ENCODE measurements at regions not wholly inside any gene's neighbourhood (a gene's known extent, or its start where the extent isn't known, plus 50 kb on each side); places are given as distances from the start of the nearest gene placed in this dataset.

GRCh38 chr22:27201276-27201675 is 543.9 kb downstream of the MIAT start:
- 0 out of 22 replicates have a peak, but pooled peaks cover 0 to 8% (median 0%) of the 10 kb centered on the region in 11 experiments for H3K9me3 ChIP-seq (replicated peaks in 1 of 11)
- no peak for TF ChIP-seq Cebpa-rat (IDR thresholded peaks at IDR 0.05)
- H3K4me2 ChIP-seq = no peak overlapping the region
- H3K27ac ChIP-seq = no peak overlapping the region
- H3K4me1 ChIP-seq = peaks cover 0 to 5% (median 0%) of the 10 kb centered on the region in 10 experiments; a peak in 1 of 20 replicates
- H3K4me3 ChIP-seq = no peak overlapping the region
- no peaks in the 10 kb centered on the region for H3K36me3 ChIP-seq
- no peaks in the 10 kb centered on the region for H4K20me1 ChIP-seq
- H3K9ac ChIP-seq = no peak overlapping the region
- H3K27me3 ChIP-seq = no peaks in the 10 kb centered on the region

- Histone ChIP-seq H4K20me1 (no peaks in the 10 kb centered on the region), H3K27ac (no peak overlapping the region), H3K9ac (no peak overlapping the region), H3K9me3 (replicated peaks in 1 of 11) (0 out of 22 replicates have a peak, but pooled peaks cover 0 to 8% (median 0%) of the 10 kb centered on the region in 11 experiments), H3K4me1 (peaks cover 0 to 5% (median 0%) of the 10 kb centered on the region in 10 experiments; a peak in 1 of 20 replicates), H3K27me3 (no peaks in the 10 kb centered on the region), H3K4me2 (no peak overlapping the region), H3K4me3 (no peak overlapping the region), H3K36me3 (no peaks in the 10 kb centered on the region)
- TF ChIP-seq Cebpa-rat (IDR thresholded peaks at IDR 0.05) = no peak
Measured at GRCh38 chr22:27201741-27202140, 544.4 kb downstream of the MIAT start.

- Histone ChIP-seq H3K9me3 (replicated peaks in 1 of 11) (no peaks in the 10 kb centered on the region), H3K4me3 (no peak overlapping the region), H3K27me3 (no peaks in the 10 kb centered on the region), H3K4me2 (no peak overlapping the region), H3K9ac (no peak overlapping the region), H3K4me1 (peaks cover 0 to 5% (median 0%) of the 10 kb centered on the region in 10 experiments; a peak in 1 of 20 replicates), H4K20me1 (no peaks in the 10 kb centered on the region; a peak in 1 of 22 replicates), H3K36me3 (no peaks in the 10 kb centered on the region), H3K27ac (no peak overlapping the region)
- TF ChIP-seq Cebpa-rat (IDR thresholded peaks at IDR 0.05) = no peak
Measured at GRCh38 chr22:27203276-27203660, 545.9 kb downstream of the MIAT start.

GRCh38 chr22:27204280-27204679 is 546.9 kb downstream of the MIAT start:
- no peak overlapping the region for H3K4me2 ChIP-seq
- no peak overlapping the region for H3K27ac ChIP-seq
- no peak for TF ChIP-seq Cebpa-rat (IDR thresholded peaks at IDR 0.05)
- no peaks in the 10 kb centered on the region for H3K4me1 ChIP-seq
- no peak overlapping the region for H3K9ac ChIP-seq
- no peaks in the 10 kb centered on the region for H3K9me3 ChIP-seq (replicated peaks in 1 of 11)
- H3K4me3 ChIP-seq = no peak overlapping the region
- H4K20me1 ChIP-seq = no peaks in the 10 kb centered on the region; a peak in 1 of 22 replicates
- no peaks in the 10 kb centered on the region for H3K27me3 ChIP-seq
- H3K36me3 ChIP-seq = no peaks in the 10 kb centered on the region

GRCh38 chr22:27204817-27205216 is 547.4 kb downstream of the MIAT start:
- no peak for TF ChIP-seq Cebpa-rat (IDR thresholded peaks at IDR 0.05)
- Histone ChIP-seq H3K27ac (no peak overlapping the region), H3K4me2 (no peak overlapping the region), H3K9me3 (replicated peaks in 1 of 11) (no peaks in the 10 kb centered on the region), H4K20me1 (no peaks in the 10 kb centered on the region; a peak in 1 of 22 replicates), H3K4me1 (no peaks in the 10 kb centered on the region), H3K27me3 (no peaks in the 10 kb centered on the region), H3K4me3 (no peak overlapping the region), H3K36me3 (no peaks in the 10 kb centered on the region), H3K9ac (no peak overlapping the region)

- Histone ChIP-seq H4K20me1 (no peaks in the 10 kb centered on the region; a peak in 1 of 22 replicates), H3K4me2 (no peak overlapping the region), H3K4me3 (no peak overlapping the region), H3K36me3 (no peaks in the 10 kb centered on the region), H3K27ac (no peak overlapping the region), H3K27me3 (no peaks in the 10 kb centered on the region), H3K9me3 (replicated peaks in 1 of 11) (no peaks in the 10 kb centered on the region), H3K9ac (no peak overlapping the region), H3K4me1 (no peaks in the 10 kb centered on the region)
- no peak for TF ChIP-seq Cebpa-rat (IDR thresholded peaks at IDR 0.05)
Measured at GRCh38 chr22:27205492-27206373, 548.3 kb downstream of the MIAT start.

- H4K20me1 ChIP-seq = no peaks in the 10 kb centered on the region; a peak in 1 of 22 replicates
- no peak overlapping the region for H3K27ac ChIP-seq
- no peak for TF ChIP-seq Cebpa-rat (IDR thresholded peaks at IDR 0.05)
- H3K4me3 ChIP-seq = no peak overlapping the region
- H3K9me3 ChIP-seq (replicated peaks in 1 of 11) = no peaks in the 10 kb centered on the region
- H3K36me3 ChIP-seq = no peaks in the 10 kb centered on the region
- no peaks in the 10 kb centered on the region for H3K27me3 ChIP-seq
- H3K4me2 ChIP-seq = no peak overlapping the region
- H3K9ac ChIP-seq = no peak overlapping the region
- no peaks in the 10 kb centered on the region for H3K4me1 ChIP-seq
Measured at GRCh38 chr22:27206374-27207133, 549.2 kb downstream of the MIAT start.

GRCh38 chr22:27207266-27207665 is 549.9 kb downstream of the MIAT start:
- Histone ChIP-seq H3K4me1 (peaks cover 0 to 6% (median 2%) of the 10 kb centered on the region in 10 experiments; a peak in 12 of 20 replicates), H4K20me1 (no peaks in the 10 kb centered on the region; a peak in 1 of 22 replicates), H3K9ac (no peak overlapping the region), H3K9me3 (replicated peaks in 1 of 11) (no peaks in the 10 kb centered on the region), H3K4me2 (no peak overlapping the region), H3K4me3 (no peak overlapping the region), H3K27me3 (no peaks in the 10 kb centered on the region), H3K36me3 (no peaks in the 10 kb centered on the region), H3K27ac (no peak overlapping the region)
- TF ChIP-seq Cebpa-rat (IDR thresholded peaks at IDR 0.05) = no peak

- Histone ChIP-seq H3K4me1 (peaks cover 4 to 12% (median 8%) of the 10 kb centered on the region in 10 experiments; a peak in 19 of 20 replicates), H3K9me3 (replicated peaks in 1 of 11) (no peaks in the 10 kb centered on the region), H3K9ac (no peak overlapping the region), H3K4me2 (no peak overlapping the region), H3K27me3 (no peaks in the 10 kb centered on the region), H3K27ac (no peak overlapping the region), H3K36me3 (no peaks in the 10 kb centered on the region), H3K4me3 (no peak overlapping the region), H4K20me1 (no peaks in the 10 kb centered on the region; a peak in 1 of 22 replicates)
- no peak for TF ChIP-seq Cebpa-rat (IDR thresholded peaks at IDR 0.05)
Measured at GRCh38 chr22:27207907-27208306, 550.5 kb downstream of the MIAT start.

Data from BLaER1 treated with 17β-estradiol and CSF1 and Interleukin-3, amounts not matched to agents 10 nM and 100 nM (cell line).